HL-60 (cell line): ENCODE measurements at regions not wholly inside any gene's neighbourhood (a gene's known extent, or its start where the extent isn't known, plus 50 kb on each side); places are given as distances from the start of the nearest gene placed in this dataset.

Source experiments
- CTCF ChIP-seq: IDR thresholded peaks from one replicate; pipeline ENCODE4 v1.5.1; 2011; ENCODE audit warnings: low read length, control low read depth, inconsistent platforms; ENCODE audit not compliant: insufficient read depth
- POLR2AphosphoS5 ChIP-seq: IDR thresholded peaks from 2 replicates; pipeline ENCODE4 v1.6.1; 2012; ENCODE audit warnings: low read depth

GRCh38 chr9:2344436-2344835 is 277.2 kb upstream of the VLDLR start:
- TF ChIP-seq CTCF, result no peak
- TF ChIP-seq POLR2AphosphoS5, result no peak
